IMR-90 (cell line): ENCODE measurements at regions not wholly inside any gene's neighbourhood (a gene's known extent, or its start where the extent isn't known, plus 50 kb on each side); places are given as distances from the start of the nearest gene placed in this dataset.

ENCODE experiments used
- ATAC-seq: fragments of 200-7000 bp; cut with Tn5 transposase; 2 replicates; pipeline ENCODE4 v1.9.1; 2020; ENCODE audit warnings: low read depth, mild to moderate bottlenecking, moderate library complexity
- BruUV-seq: library from RNA; stranded (reverse); fragments of 400-500 nt; replicated peaks from 2 replicates; lab custom pipeline; 2021; lab: Mats Ljungman, UMichigan
- CTCF ChIA-PET: fragments of 300-600 bp; formaldehyde crosslinking; extraction: SDS; loops from one replicate; lab custom pipeline; 2021; ENCODE audit warnings: antibody characterized with exemption; lab: Yijun Ruan, JAX
- POLR2A ChIA-PET: fragments of 300-600 bp; sonication (Branson Sonifier 250); formaldehyde crosslinking; loops from one replicate; lab custom pipeline; 2022; ENCODE audit warnings: antibody characterized with exemption; ENCODE audit not compliant: unreplicated experiment; lab: Charles Lee
- DNase-seq: peaks from one replicate; pipeline ENCODE4 v3.0.0; 2013
- H2AFZ ChIP-seq: replicated peaks from 2 replicates; pipeline ENCODE3; 2013; ENCODE audit warnings: low read length, mild to moderate bottlenecking; ENCODE audit not compliant: poor library complexity
- H2AK5ac ChIP-seq: 2 replicates; pipeline ENCODE4 v1.6.1; 2013; ENCODE audit warnings: low read depth, low read length, inconsistent platforms
- H2AK9ac ChIP-seq: replicated peaks from 2 replicates; pipeline ENCODE3; 2013; ENCODE audit warnings: mild to moderate bottlenecking, low read depth, low read length, moderate library complexity; ENCODE audit not compliant: poor library complexity
- H2BK120ac ChIP-seq: 2 replicates; pipeline ENCODE4 v1.6.1; 2013; ENCODE audit warnings: low read depth, low read length, inconsistent platforms
- H2BK15ac ChIP-seq: 3 replicates; pipeline ENCODE4 v1.6.1; 2013; ENCODE audit warnings: low read depth, low read length, inconsistent platforms
- H2BK20ac ChIP-seq: 2 replicates; pipeline ENCODE4 v1.6.1; 2013; ENCODE audit warnings: low read depth, mild to moderate bottlenecking, inconsistent platforms, low read length, moderate library complexity
- H2BK5ac ChIP-seq: 2 replicates; pipeline ENCODE4 v1.6.1; 2013; ENCODE audit warnings: mild to moderate bottlenecking, low read depth, low read length, inconsistent platforms; ENCODE audit not compliant: poor library complexity, severe bottlenecking
- H3K14ac ChIP-seq: replicated peaks from 2 replicates; pipeline ENCODE4 v1.6.1; 2013; ENCODE audit warnings: low read depth, low read length, inconsistent platforms
- H3K18ac ChIP-seq: 2 replicates; pipeline ENCODE4 v1.6.1; 2013; ENCODE audit warnings: low read depth, low read length, control low read depth
- H3K23ac ChIP-seq: 2 replicates; pipeline ENCODE4 v1.6.1; 2013; ENCODE audit warnings: low read depth, low read length, inconsistent platforms
- H3K27ac ChIP-seq: 2 replicates; pipeline ENCODE4 v1.5.1; 2013; ENCODE audit warnings: mild to moderate bottlenecking, control low read depth, low read length; ENCODE audit not compliant: insufficient read depth
- H3K27me3 ChIP-seq: 2 replicates; pipeline ENCODE4 v1.6.1; 2013; ENCODE audit warnings: low read length; ENCODE audit not compliant: control insufficient read depth, insufficient read depth
- H3K36me3 ChIP-seq: 2 replicates; pipeline ENCODE4 v1.6.1; 2013; ENCODE audit warnings: low read length, mixed read lengths; ENCODE audit not compliant: control insufficient read depth, insufficient read depth
- H3K4ac ChIP-seq: 2 replicates; pipeline ENCODE4 v1.6.1; 2013; ENCODE audit warnings: low read depth, low read length, inconsistent platforms
- H3K4me1 ChIP-seq: 2 replicates; pipeline ENCODE4 v1.6.1; 2013; ENCODE audit warnings: low read length, mixed read lengths; ENCODE audit not compliant: control insufficient read depth, insufficient read depth
- H3K4me2 ChIP-seq: 2 replicates; pipeline ENCODE4 v1.6.1; 2013; ENCODE audit warnings: low read depth, mild to moderate bottlenecking, control low read depth, low read length, moderate library complexity
- H3K4me3 ChIP-seq: 2 replicates; pipeline ENCODE4 v1.5.1; 2013; ENCODE audit warnings: low read depth, mild to moderate bottlenecking, control low read depth, low read length, moderate library complexity; ENCODE audit not compliant: insufficient read depth
- H3K56ac ChIP-seq: 2 replicates; pipeline ENCODE4 v1.6.1; 2013; ENCODE audit warnings: low read length, inconsistent platforms; ENCODE audit not compliant: insufficient read depth; ENCODE audit errors: extremely low read depth
- H3K79me1 ChIP-seq, 2 experiments: 2 replicates each; pipeline ENCODE4 v1.6.1; 2013; ENCODE audit warnings: low read length in 2 of 2, inconsistent platforms in 1 of 2, low read depth in 1 of 2
- H3K9ac ChIP-seq: 2 replicates; pipeline ENCODE4 v1.6.1; 2013; ENCODE audit warnings: low read depth, low read length, control low read depth
- H3K9me1 ChIP-seq: 2 replicates; pipeline ENCODE4 v1.6.1; 2013; ENCODE audit warnings: low read length, inconsistent platforms; ENCODE audit not compliant: insufficient read depth
- H3K9me3 ChIP-seq: 2 replicates; pipeline ENCODE4 v1.6.1; 2013; ENCODE audit warnings: low read length; ENCODE audit not compliant: control insufficient read depth, insufficient read depth
- H4K20me1 ChIP-seq: 2 replicates; pipeline ENCODE4 v1.6.1; 2013; ENCODE audit warnings: low read length, inconsistent platforms; ENCODE audit not compliant: insufficient read depth
- H4K5ac ChIP-seq: 2 replicates; pipeline ENCODE4 v1.6.1; 2013; ENCODE audit warnings: mild to moderate bottlenecking, low read depth, low read length, control low read depth
- H4K8ac ChIP-seq, 2 experiments: 2 replicates each; pipeline ENCODE4 v1.6.1; 2013; ENCODE audit warnings: low read depth in 2 of 2, low read length in 2 of 2, control low read depth in 1 of 2, inconsistent platforms in 1 of 2
- H4K91ac ChIP-seq: 2 replicates; pipeline ENCODE4 v1.6.1; 2013; ENCODE audit warnings: low read depth, low read length, inconsistent platforms; ENCODE audit not compliant: insufficient read depth
- POLR2A ChIP-seq: IDR thresholded peaks from 2 replicates; pipeline ENCODE4 v1.6.1; 2012; ENCODE audit warnings: mild to moderate bottlenecking, low read depth, low read length
- RFX5 ChIP-seq: IDR thresholded peaks from 2 replicates; pipeline ENCODE4 v1.8.0; 2012; ENCODE audit warnings: low read depth, mild to moderate bottlenecking, low read length, moderate library complexity
- SMC3 ChIP-seq: fragments of 150-350 bp; IDR thresholded peaks from 2 replicates; pipeline ENCODE4 v1.6.1; 2016; ENCODE audit warnings: low read depth, mild to moderate bottlenecking, antibody characterized with exemption, low read length, moderate library complexity
- WGBS, 2 experiments: methylation state at CpG; one replicate each; pipeline versions ENCODE4 v1.1.5 to v1.1.7; 2013; ENCODE audit warnings: missing lambda C conversion rate in 2 of 2; ENCODE audit not compliant: insufficient read length in 1 of 2; ENCODE audit errors: extremely low coverage in 2 of 2; 5-methylcytosine and 5-hydroxymethylcytosine counted together
- dilution Hi-C: fragments of 300-500 bp; cut with HindIII; formaldehyde crosslinking; loops from one replicate; pipeline ENCODE4 v1.14.3; 2018; ENCODE audit warnings: low sequenced_read_pairs; ENCODE audit not compliant: unreplicated experiment
- in situ Hi-C: fragments of 300-500 bp; cut with MboI; formaldehyde crosslinking; loops from 3 replicates; pipeline ENCODE4 v1.14.3; 2019; ENCODE audit warnings: low sequenced_read_pairs, inconsistent platforms, mixed read lengths
- intact Hi-C: fragments of 100-400 bp; cut with micrococcal nuclease; formaldehyde crosslinking; loops from 2 replicates; pipeline ENCODE4 v1.10.0; 2022

- Histone ChIP-seq H4K91ac (no peak overlapping the region), H3K9me3 (no peaks in the 10 kb centered on the region), H3K4me1 (peaks cover 8% of the 10 kb centered on the region), H3K23ac (peak overlapping the region; percentile 45; the same call in 1 of the 2 replicates), H3K9ac (no peak overlapping the region), H2BK120ac (no peak overlapping the region), H3K4me3 (no peak overlapping the region), H2BK20ac (no peak overlapping the region), H3K79me1 (no peaks in the 10 kb centered on the region), H4K20me1 (no peaks in the 10 kb centered on the region), H3K27me3 (no peaks in the 10 kb centered on the region), H3K18ac (no peak overlapping the region), H4K8ac (no peak overlapping the region), H3K4ac (no peak overlapping the region), H2AK5ac (no peak overlapping the region), H2BK15ac (no peak overlapping the region), H3K14ac (no peak overlapping the region), H3K56ac (no peak overlapping the region), H4K5ac (no peak overlapping the region; the same call in 1 of the 2 replicates), H3K4me2 (no peak overlapping the region), H2BK5ac (no peak overlapping the region), H3K9me1 (peaks cover 3% of the 10 kb centered on the region; the same call in 1 of the 2 replicates), H3K27ac (no peak overlapping the region), H3K36me3 (no peaks in the 10 kb centered on the region), H2AFZ (no peak overlapping the region), H2AK9ac (no peak overlapping the region)
- no peak for DNase-seq
- no peak for ATAC-seq
- TF ChIP-seq POLR2A = no peak
- no peak for TF ChIP-seq RFX5
- TF ChIP-seq SMC3 = no peak
- CTCF ChIA-PET = no interaction called here
- intact Hi-C loops = no loop called here
- BruUV-seq = no TSS peak
- dilution Hi-C loops = no loop called here
- POLR2A ChIA-PET = no interaction called here
- in situ Hi-C loops = loop anchor here (25.0 kb wide), 2 partner anchors 777 to 1502 kb away; partner anchors contain the start of gene INPP4B
- WGBS, 2 experiments = no CpG with 5 or more reads among the region's 1 CpG
Measured at GRCh38 chr4:141335166-141335565, 114.5 kb downstream of the ZNF330 start.
